Esophagus muscularis mucosa (tissue), 3 donors: ENCODE measurements at regions not wholly inside any gene's neighbourhood (a gene's known extent, or its start where the extent isn't known, plus 50 kb on each side); places are given as distances from the start of the nearest gene placed in this dataset.

Experiments used
- CTCF ChIP-seq, 3 experiments: fragments of 200-600 bp in 2 of 3; fragments of 450-650 bp in 1 of 3; sonication (generic) in 2 of 3; IDR thresholded peaks; one replicate each; pipeline ENCODE4 v1.5.1; 2017 to 2019; ENCODE audit warnings: antibody characterized with exemption in 3 of 3, mild to moderate bottlenecking in 2 of 3, moderate library complexity in 1 of 3
- POLR2AphosphoS5 ChIP-seq, 2 donors: sonication (generic); formaldehyde crosslinking; IDR thresholded peaks; one replicate each; pipeline ENCODE4 v1.6.1; 2017; ENCODE audit warnings: antibody characterized with exemption in 2 of 2

- TF ChIP-seq POLR2AphosphoS5 (IDR thresholded peaks at IDR 0.05), result no peak
- TF ChIP-seq CTCF (IDR thresholded peaks at IDR 0.05), result no peak
Measured at GRCh38 chr17:53336281-53336680, 486.4 kb upstream of the KIF2B start.
